HPDE6-E6E7 (cell line): ENCODE measurements at regions not wholly inside any gene's neighbourhood (a gene's known extent, or its start where the extent isn't known, plus 50 kb on each side); places are given as distances from the start of the nearest gene placed in this dataset.
"Not testable (repeated sequence)": the region's sequence is repeated elsewhere in the genome, so short reads cannot be mapped to it uniquely, and the experiment has no call there.

Experiments
- DNase-seq: peaks from one replicate; pipeline ENCODE4 v3.0.0; 2011; ENCODE audit warnings: missing footprints; ENCODE audit errors: extremely low spot score

DNA sequence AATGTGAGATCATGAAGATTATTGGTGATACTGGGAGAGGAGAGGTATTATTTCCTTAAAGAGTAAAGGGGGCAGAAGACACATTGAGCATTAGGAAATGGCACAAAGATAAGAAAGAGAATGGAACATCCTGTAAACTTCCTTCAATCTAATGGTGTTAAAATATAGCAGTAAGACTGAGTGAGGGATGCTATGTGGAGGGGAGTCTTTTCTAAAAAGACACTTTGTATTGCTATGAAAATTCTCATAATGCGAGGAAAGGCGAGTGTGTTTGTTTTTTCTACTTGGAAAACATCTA, 405.2 kb downstream of the ARL4A start:
- DNase-seq, result no peak

DNA sequence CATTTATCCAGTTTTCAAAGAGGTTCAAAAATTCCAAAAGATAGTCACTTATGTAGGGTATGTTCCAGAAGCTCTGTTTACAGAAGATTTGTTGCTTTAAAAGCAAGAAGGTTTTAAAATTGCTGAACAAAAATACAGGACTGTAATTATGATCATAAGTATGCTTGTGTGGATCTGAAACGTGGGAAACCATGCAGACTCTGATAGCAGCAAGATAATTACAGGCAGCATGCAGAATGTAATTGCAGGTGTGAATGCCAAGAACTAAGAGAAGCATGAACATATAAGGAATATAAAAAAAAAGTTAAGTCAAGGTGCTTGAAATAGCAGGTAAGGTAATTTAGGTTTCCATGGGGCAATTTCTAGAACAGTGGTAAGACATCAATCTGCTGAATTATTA, 405.7 kb downstream of the ARL4A start:
- DNase-seq, result no peak

DNA sequence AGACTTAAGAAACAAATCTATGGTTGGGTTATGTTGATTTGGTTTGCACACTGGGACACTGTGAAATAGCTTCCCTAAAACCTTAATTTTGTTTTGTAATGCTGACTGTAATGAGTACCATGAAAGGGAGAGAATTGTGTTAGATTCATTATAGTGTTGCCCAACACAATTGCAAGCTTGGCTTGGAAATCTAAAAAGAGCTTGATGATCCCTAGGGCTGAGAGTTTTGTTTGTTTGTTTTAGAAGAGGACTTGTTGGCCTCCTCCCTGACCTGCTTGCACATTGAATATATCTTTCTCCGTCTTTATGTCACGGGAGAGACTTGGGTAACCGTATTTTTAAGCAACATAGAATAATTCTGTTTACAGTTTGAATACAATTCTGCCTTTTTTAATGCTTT, 410.1 kb downstream of the ARL4A start:
- no peak for DNase-seq

DNA sequence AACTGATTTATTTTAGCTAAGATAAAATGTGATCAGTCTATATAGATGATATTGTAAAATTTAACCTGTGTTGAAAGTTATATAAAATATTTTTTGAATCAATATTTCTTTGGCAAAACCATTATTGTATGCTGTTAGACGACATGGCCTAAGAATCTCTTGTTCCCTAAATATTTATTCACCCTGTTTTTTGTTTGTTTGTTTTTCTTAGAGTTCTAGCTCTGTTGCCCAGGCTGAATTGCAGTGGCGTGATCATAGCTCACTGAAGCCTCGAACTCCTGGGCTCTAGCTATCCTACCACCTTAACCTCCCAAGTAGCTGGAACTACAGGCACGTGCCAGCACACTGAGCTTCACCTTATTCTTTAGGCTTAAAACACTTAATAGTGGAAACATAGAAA, 410.7 kb downstream of the ARL4A start:
- DNase-seq, result no peak

DNA sequence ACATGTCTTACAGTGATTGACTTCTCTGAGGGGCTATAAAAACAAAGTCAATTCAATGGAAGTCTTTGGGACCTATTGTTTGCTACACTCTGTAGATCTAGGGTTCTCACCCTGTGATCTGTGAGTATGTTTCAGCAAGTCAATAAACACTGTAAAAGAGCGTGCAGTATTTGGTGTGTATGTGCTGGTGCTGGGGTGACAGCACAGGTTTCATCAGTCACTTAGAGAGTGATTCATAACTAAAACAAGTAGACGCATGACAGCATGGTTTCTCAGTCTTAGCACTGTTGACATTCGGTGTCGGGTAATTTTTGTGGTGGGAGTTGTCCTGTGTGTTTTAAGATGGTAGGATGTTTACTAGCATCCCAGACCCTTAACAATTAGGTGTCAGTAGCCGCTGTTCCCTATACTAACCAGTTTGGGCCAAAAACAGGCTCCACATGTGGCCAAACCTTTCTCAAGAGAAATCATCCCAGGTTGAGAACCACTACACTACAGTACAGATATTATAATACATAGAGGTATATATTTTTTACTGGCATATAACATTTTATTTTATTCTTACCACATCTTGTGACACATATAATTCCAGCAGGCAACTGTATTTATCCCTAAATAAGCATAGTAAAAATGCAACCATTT, 411.8 kb downstream of the ARL4A start:
- DNase-seq, result peak; percentile 50

DNA sequence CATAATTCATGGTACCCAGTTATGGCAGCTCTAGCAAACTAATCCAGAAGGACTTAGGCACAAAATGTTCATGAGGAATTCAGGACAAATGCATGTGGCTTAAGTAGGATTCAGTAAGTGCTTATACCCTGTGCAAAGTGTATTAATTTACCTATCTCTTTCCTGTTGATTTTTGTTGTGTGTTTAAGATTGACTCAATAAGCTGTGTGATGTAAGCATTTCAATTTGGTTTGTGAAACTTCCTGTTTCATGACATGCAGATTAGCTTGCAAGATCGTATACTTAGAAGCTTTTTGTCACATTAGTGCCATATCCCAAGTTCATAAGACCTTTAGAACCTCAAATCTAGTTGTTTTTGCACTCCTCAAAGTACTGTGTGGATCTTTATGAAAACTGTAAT, 416.7 kb downstream of the ARL4A start:
- no peak for DNase-seq

DNA sequence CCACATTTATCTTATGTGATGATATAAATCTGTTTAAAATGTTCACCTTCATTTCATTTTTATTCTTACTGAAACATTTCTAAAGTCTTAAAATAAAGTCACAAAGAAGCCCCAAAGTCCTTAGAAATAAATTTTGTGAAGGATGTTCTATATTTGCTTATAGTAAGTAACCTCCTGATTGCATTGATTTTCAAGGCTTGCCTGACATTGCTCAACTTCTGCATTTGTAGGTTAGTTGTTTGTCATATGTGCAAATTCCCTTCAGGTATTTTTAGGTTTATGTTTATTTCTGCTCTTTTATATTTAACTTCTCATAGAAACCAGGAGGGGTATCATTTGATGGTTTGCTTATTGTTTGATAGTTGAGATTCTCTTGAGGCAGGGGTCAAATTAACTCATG, 417.8 kb downstream of the ARL4A start:
- DNase-seq, result no peak

DNA sequence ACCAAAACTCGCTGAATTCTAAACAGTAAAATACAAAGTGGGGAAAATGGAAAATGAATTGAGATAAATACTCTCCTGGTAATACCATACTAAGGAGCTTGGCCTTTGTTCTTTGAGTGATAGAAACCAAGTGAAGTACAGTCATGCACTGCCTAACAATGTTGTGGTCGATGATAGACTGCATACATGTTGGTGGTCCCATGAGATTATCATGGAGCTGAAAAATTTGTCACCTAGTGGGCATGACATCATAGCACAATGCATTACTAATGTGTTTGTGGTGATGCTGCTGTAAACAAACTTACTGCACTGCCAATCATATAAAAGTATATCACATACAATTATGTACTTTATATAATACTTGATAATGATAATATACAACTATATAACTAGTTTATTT, 419.1 kb downstream of the ARL4A start:
- DNase-seq, result no peak

DNA sequence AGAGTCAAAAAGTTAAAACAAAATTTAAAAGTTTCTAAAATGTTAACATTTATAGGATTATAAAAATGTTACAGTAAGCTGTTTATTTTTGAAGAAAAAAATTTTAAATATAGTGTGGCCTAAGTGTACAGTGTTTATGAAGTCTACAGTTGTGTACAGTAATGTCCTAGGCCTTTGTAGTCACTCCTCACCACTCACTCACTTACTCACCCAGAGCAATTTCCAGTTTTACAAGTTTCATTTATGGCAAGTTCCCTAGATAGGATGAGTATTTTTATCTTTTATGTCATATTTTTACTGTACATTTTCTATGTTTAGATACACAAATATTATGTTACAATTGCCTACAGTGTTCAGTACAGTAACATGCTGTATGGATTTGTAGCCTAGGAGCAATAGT, 419.9 kb downstream of the ARL4A start:
- no peak for DNase-seq

DNA sequence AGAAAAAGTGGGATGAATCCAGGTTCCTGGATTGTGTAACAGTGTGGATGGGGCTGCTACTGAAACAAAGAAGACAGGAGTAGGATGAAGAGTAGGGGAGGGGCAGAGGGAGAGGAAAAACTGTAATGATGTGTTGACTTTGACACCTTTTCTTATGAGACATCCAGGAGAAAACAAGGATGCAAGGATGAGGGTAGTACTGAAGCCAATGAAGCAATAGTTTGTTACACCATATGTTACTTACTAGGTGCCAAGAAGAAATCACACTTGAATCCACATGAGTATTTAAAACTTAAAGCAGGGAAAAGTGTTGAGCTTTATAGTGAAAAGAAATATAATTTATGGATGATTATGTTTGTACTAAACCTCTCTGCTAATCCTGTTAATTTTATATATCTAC, 420.6 kb downstream of the ARL4A start:
- no peak for DNase-seq

DNA sequence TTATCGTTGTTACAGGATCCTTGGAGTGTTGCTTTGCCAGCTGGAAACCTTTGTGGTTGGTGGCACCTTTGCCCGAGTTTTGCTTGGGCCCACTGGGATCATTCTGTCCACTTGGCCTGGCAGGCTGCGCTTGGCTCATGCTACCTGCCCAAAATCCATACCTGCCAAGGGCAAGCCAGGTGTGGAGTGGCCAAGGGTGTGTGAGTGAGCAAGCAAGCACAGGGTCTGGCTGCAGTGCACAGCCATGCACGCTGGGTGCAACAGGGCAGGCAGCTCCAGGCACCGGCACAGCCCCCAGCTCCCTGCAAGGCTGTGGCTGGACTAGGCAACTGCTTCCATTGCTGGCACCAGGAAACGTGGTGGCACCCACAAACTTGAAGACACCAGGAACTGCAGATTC, 421.8 kb downstream of the ARL4A start:
- no peak for DNase-seq

DNA sequence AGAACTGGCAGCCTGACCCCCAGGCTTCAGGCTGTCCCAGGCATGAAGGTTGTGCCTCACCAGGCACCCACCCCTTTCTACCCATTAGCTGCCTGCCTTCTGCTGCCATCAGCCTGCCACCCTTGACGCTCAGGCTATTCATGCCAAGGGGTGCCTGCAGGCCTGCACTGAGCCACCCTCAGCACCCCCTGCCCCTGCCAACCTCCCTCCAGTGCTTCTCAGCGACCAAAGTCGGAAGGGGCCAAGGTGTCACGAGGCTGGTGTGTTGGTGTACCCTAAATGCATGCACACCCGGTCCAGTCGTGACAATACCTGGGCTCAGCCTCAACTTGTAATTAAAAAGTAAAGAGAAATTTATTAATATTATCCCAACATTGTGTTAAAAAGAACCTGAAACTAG, 422.7 kb downstream of the ARL4A start:
- no peak for DNase-seq

DNA sequence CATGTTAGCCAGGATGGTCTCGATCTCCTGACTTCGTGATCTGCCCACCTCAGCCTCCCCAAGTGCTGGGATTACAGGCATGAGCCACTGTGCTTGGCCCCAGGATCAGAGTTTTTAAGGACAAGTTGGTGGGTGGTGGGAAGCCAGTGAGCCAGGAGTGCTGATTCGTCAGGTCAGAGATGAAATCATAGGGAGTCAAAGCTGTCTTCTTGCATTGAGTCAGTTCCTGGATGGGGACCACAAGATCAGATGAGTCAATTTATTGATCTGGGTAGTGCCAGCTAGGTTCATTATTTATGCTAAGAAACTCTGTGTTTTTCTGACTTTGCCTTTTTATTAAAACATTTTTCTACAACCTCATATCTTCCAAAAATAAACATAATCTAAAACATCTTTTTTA, 423.8 kb downstream of the ARL4A start:
- no peak for DNase-seq

DNA sequence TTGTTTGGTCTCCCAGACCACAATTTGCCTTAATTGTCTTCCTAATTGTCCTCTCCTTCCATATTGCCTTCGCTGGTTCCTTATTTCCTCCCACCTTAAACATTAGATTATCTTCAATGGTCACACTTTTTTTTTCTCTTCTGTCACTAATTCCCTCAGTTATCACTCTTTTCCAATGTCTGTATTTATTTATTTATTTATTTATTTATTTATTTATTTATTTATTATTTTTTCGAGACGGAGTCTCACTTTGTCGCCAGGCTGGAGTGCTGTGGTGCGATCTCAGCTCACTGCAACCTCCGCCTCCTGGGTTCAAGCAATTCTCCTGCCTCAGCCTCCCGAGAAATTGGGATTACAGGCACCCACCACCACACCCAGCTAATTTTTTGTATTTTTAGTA, 426.8 kb downstream of the ARL4A start:
- not testable (repeated sequence) for DNase-seq

DNA sequence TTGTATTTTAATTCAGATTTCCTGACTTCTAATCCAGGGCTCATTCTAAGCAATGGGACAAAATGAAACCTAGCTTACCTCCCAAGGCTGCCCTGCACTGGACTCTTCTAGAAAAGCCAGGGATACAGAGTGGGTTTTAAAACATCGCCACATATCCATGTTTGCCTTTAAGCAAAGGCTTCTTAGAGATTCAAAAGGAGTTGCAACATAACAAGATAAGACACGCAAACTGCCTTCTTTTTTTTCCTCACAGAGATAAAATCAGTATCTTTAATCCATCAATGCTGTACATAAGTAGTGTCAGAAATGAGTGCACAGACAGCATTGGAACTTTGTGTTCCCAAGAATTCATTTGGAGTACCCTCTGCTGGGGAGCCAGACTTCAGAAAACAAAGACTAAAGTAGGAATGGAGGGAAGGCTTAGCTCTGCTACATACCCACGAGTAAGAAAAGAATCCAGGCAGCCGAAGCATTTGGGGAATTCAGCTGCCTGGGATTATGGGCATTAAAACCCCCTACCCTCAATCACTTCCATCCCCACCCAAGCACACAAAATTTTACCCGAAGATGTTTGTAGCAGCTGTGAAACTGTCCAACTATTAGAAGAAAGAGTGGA, 427.8 kb downstream of the ARL4A start:
- no peak for DNase-seq

DNA sequence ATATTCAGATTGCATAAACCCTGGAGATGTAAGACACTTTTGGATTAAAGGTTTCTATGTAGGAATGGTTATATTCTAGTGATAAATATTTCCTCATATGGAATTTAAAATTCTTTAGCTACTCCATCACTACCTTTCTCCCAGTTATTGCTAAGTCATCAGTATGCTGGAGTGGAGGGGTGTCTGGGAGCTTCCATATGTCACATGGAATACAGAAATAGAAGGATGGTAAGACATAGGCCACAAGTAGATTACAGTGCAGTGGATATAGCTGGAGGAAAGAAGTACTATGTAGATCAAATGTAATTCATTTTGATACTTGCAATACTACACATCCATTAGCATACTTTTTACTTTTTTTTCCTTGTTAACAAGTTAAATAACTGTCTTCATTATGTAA, 428.4 kb downstream of the ARL4A start:
- DNase-seq, result no peak

DNA sequence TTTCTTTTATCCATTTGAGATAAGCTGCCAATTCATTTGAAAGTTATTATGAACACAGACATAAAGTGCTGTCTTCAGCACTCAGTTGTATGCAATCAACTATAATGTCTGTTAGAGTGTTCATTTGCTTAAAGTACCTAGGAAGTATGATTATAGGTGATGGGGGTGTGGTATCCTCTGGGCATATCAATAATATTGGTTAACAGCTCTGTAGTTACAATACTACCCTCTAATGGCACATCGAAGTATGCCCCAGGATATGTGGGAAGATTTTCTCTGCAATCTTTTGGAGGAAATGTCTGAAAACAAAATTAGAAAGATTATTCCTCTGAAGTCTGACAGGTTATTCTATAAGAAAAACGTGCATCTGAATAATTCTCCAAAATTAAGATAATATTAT, 429.7 kb downstream of the ARL4A start:
- DNase-seq, result no peak

DNA sequence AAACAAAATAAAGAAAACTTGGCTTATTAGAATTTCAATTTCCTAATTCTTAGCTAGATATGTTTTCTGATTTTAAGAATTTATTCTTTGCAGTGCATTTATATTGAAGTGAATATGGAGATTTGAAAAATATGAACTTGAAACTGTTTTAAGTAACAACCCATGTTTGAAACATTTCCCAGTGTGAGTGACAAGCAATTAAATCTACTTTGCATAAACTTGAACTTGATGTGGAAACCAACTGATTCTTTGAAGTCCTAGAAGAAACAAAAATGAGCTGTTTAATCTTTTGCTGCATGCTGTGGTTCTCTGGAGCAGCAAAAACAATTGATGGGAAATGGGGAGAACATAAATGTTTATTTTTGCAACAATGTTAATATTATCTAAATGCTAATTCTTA, 430.2 kb downstream of the ARL4A start:
- DNase-seq, result no peak

DNA sequence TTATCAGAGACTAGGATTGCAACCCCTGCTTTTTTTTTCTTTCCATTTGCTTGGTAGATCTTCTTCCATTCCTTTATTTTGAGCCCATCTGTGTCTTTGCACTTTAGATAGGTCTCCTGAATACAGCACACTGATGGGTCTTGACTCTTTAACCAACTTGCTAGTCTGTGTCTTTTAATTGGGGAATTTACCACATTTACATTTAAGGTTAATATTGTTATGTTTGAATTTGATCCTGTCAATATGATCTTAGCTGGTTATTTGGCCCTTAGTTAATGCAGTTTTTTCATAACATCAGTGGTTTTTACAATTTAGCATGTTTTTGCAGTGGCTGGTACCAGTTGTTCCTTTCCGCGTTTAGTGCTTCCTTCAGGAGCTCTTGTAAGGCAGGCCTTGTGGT, 437.2 kb downstream of the ARL4A start:
- not testable (repeated sequence) for DNase-seq

DNA sequence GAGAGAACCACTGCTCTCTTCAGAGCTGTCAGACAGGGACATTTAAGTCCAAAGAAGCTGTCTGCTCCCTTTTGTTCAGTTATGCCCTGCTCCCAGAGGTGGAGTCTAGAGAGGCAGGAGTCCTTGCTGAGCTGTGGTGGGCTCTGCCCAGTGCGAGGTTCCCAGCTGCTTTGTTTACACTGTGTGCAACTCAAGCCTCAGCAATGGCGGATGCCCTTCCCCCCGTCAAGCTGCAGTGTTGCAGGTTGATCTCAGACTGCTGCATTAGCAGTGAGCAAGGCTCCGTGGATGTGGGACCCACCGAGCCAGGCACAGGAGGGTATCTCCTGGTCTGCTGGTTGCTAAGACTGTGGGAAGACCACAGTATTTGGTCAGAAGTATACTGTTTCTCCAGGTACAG, 438.9 kb downstream of the ARL4A start:
- no peak for DNase-seq

DNA sequence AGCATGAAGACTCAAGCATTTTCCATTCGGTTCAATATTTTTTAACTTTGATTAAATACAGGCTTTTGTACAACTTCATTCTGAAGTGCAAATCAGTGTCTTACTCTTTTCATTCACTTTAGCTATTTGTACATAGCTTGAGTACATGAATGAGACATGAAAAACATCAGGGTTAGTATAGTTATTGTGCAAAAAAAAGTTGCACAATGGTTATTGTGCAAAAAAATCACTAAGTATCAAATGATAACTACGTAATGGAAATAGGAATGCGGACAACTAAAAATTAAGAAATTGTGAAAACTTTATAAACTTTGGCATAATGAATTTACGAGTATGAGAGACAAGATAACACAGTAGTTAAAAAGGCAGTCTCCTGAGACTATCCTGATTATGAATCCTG, 442.9 kb downstream of the ARL4A start:
- no peak for DNase-seq

DNA sequence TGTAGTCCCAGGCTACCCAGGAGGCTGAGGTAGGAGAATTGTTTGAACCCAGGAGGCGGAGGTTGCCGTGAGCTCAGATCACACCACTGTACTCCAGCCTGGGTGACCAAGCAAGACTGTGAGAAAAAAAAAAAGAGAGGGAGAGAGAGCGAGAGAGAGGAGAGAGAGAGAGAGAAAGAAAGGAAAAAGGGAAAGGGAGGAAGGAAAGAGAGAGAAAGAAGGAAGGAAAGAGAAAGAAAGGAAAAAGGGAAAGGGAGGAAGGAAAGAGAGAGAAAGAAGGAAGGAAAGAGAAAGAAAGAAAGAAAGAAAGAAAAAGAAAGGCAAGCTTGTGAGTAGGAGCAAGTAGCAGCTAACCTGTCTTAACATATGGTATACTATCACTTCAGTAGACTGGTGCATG, 443.5 kb downstream of the ARL4A start:
- not testable (repeated sequence) for DNase-seq

DNA sequence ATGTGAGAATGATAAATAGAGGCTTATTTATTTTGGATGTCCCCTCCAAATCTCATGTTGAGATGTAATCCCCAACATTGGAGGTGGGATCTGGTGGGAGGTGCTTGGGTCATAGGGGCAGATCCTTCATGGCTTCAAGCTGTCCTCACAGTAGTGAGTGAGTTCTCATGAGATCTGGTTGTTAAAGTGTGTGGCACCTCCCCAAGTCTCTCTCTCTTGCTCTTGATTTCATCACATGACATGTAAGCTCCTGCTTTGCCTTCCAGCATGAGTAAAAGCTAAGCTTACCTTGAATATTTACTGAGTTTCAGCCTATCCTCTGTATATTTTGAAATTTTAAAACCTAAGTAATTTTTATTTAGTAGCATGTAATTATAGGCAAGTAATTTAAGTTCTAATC, 444.9 kb downstream of the ARL4A start:
- DNase-seq, result no peak

DNA sequence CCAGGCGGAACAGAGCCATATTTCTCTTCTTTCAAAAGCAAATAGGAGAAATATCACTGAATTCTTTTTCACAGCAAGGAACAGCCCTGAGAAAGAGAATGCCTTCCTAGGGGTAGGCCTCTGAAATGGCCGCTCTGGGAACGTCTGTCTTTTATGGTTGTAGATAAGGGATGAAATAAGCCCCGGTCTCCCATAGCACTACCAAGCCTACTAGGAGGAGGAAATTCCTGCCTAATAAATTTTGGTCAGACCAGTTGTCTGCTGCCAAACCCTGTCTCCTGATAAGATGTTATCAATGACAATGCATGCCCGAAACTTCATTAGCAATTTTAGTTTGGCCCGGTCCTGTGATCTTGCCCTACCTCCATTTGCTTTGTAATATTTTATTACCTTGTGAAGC, 448.9 kb downstream of the ARL4A start:
- not testable (repeated sequence) for DNase-seq
